Stimulated activated memory B cell treated with anti-CD40 and anti-IgM and Interleukin-4, amounts not matched to agents 10 μg/mL and 1 μg/mL and 100 μg/mL, for 72 hours (primary cell): ENCODE measurements at regions not wholly inside any gene's neighbourhood (a gene's known extent, or its start where the extent isn't known, plus 50 kb on each side); places are given as distances from the start of the nearest gene placed in this dataset.
"Not testable (repeated sequence)": the region's sequence is repeated elsewhere in the genome, so short reads cannot be mapped to it uniquely, and the experiment has no call there.

ENCODE experiments used
- ATAC-seq: fragments of 150-1000 bp; cut with Tn5 transposase; 2 replicates; pipeline ENCODE4 v1.10.0; 2021
- H3K27ac Mint-ChIP-seq: one replicate; pipeline ENCODE4 v1.8.0; 2022; ENCODE audit warnings: mild to moderate bottlenecking, mixed read lengths
- H3K27me3 Mint-ChIP-seq: one replicate; pipeline ENCODE4 v1.8.0; 2022; ENCODE audit warnings: mixed read lengths
- H3K36me3 Mint-ChIP-seq: one replicate; pipeline ENCODE4 v1.8.0; 2022; ENCODE audit warnings: mixed read lengths
- H3K4me1 Mint-ChIP-seq: one replicate; pipeline ENCODE4 v1.8.0; 2022; ENCODE audit warnings: mixed read lengths
- H3K4me3 Mint-ChIP-seq: one replicate; pipeline ENCODE4 v1.8.0; 2022; ENCODE audit warnings: mild to moderate bottlenecking, moderate library complexity, mixed read lengths
- H3K9me3 Mint-ChIP-seq: one replicate; pipeline ENCODE4 v1.8.0; 2022; ENCODE audit warnings: mixed read lengths

DNA sequence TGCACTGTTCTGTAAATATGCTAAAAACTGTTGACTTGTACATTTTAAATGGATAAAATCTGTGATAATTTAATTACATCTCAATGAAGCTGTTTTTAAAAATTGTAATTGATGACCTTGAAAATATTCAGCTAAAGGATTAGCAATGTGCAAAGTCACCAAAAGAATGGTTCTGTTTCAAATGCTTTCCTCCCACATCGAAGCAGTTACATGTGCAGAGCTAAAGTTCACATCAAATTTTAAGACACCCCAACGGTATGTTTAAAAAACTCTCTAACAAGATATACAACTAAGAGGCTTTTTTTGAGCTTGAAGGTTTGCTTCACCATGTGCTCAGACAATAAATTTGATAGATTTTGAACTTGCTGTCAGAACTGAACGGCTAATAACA lies 114.6 kb upstream of the KRAS start:
- Mint-ChIP-seq H3K27ac (peak overlapping the region; percentile 75), H3K4me1 (peaks cover 5% of the 10 kb centered on the region), H3K9me3 (no peaks in the 10 kb centered on the region), H3K27me3 (no peaks in the 10 kb centered on the region), H3K36me3 (no peaks in the 10 kb centered on the region), H3K4me3 (no peak overlapping the region)
- ATAC-seq = no peak

DNA sequence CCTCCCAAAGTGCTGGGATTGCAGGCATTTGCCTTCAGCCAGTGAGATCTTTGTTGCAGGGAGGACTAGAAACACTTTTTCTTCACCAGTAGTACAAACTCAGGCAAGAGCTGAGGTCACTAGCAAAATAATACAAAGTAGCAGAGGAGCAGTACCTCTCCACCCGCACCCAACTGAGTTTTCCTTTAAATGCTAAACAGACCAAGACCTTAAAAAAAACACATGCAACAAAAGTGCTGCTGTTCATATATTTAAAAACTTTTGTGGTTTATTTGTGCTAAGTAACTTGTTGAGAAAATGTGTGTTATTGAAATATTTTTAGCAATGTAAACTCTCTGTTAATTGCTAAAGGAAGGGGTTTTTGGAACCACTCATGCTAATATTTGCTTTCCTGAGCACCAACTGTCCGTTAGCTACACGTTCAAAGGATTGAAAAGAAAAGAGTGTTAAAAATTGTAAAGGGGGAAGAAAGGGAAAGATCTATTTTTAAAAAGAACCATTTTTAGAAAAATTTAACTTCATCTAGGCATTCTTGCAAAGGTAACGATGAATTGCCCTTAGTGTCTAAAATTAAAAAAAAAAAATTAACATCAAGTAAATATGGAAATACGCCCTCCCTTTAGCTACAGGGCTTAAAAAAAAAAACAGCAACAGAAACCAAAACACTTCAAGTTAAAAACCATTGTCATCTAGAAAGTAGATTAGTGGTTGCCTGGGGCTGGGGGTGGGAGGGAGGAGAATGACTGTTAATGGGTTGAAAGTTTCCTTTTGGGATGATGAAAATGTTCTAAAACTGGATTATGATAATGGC lies 114.0 kb upstream of the KRAS start:
- peak overlapping the region; percentile 11 for H3K4me3 Mint-ChIP-seq
- no peaks in the 10 kb centered on the region for H3K9me3 Mint-ChIP-seq
- peak overlapping the region; percentile 75 for H3K27ac Mint-ChIP-seq
- H3K27me3 Mint-ChIP-seq = no peaks in the 10 kb centered on the region
- H3K4me1 Mint-ChIP-seq = peaks cover 5% of the 10 kb centered on the region
- H3K36me3 Mint-ChIP-seq = no peaks in the 10 kb centered on the region
- ATAC-seq = peak; percentile 80

DNA sequence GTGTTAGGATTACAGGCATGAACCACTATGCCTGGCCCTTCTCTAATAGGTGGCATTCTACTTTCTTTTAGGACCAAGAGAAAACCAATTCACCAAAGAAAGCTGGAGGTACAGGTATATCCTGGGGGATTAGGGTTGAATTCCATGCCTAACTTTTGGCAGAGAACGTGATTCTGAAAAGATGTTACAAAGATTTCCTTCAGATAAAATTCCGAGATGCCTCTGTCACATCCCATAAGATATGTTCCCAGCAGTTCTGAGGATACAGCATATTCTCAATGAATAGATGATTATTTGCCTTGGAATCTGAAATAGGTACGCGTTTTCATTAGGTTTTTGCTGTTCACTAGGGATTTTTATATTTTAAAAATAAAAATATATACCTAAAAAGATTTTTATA lies 111.9 kb upstream of the KRAS start:
- no peaks in the 10 kb centered on the region for H3K9me3 Mint-ChIP-seq
- ATAC-seq = no peak
- no peaks in the 10 kb centered on the region for H3K27me3 Mint-ChIP-seq
- H3K36me3 Mint-ChIP-seq = no peaks in the 10 kb centered on the region
- H3K27ac Mint-ChIP-seq = no peak overlapping the region
- no peak overlapping the region for H3K4me3 Mint-ChIP-seq
- H3K4me1 Mint-ChIP-seq = peaks cover 5% of the 10 kb centered on the region

DNA sequence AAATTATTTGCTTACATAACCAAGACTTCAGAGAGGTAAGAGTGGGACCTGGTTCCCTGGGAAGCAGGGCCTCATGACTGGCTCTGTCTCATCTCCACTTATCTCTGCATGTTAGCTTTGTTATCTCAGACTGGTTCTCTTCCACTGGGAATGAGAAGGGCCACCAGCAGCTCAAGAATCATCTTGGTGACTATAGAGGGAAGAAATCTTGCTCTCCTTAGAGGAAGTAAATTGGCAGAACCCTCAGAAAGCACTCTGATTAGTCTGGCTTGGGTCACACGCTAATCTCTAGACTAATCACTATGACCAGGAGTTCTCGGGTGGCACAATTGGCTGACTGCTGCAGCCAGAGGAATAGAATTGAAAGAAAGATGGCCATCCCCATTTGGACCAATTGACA lies 110.8 kb upstream of the KRAS start:
- ATAC-seq = no peak
- Mint-ChIP-seq H3K4me3 (no peak overlapping the region), H3K27ac (no peak overlapping the region), H3K27me3 (no peaks in the 10 kb centered on the region), H3K9me3 (no peaks in the 10 kb centered on the region), H3K4me1 (peaks cover 13% of the 10 kb centered on the region), H3K36me3 (no peaks in the 10 kb centered on the region)

DNA sequence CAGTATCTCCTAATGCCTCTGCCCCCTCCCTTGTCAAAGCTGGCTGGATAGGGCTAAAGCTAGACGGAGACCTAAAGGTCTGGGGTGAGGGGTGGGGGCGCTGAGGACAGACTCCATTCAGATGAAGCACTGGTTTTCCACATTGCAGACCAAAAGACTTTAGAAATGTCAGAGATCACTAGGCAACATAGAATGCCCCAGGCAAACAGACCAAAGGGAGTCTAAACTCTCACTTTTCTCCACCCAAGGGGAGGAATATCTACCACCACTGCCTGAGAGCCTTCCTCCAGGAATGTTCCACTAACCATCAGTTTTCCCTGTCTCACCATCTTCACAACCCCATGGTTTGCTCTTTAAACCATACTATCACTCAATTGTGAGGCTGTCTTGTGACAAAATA lies 106.9 kb upstream of the KRAS start:
- peaks cover 3% of the 10 kb centered on the region for H3K9me3 Mint-ChIP-seq
- H3K4me1 Mint-ChIP-seq = peaks cover 7% of the 10 kb centered on the region
- no peak overlapping the region for H3K27ac Mint-ChIP-seq
- no peak for ATAC-seq
- H3K36me3 Mint-ChIP-seq = no peaks in the 10 kb centered on the region
- H3K27me3 Mint-ChIP-seq = no peaks in the 10 kb centered on the region
- no peak overlapping the region for H3K4me3 Mint-ChIP-seq

DNA sequence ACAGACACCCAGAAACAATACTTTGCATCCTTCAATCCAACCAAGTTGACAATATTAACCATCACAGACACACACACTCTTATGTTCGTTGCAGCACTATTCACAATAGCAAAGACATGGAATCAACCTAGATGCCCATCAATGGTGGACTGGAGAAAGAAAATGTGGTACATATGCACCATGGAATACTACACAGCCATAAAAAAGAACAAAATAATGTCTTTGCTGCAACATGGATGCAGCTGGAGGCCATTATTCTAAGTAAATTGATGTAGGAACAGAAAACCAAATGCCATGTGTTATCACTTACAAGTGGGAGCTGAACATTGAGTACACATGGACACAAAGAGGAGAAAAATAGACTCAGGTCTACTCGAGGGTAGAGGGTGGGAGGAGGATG lies 102.2 kb upstream of the KRAS start:
- H3K4me1 Mint-ChIP-seq = peaks cover 14% of the 10 kb centered on the region
- not testable (repeated sequence) for H3K36me3 Mint-ChIP-seq, H3K27me3 Mint-ChIP-seq, H3K4me3 Mint-ChIP-seq, ATAC-seq, H3K27ac Mint-ChIP-seq, H3K9me3 Mint-ChIP-seq

DNA sequence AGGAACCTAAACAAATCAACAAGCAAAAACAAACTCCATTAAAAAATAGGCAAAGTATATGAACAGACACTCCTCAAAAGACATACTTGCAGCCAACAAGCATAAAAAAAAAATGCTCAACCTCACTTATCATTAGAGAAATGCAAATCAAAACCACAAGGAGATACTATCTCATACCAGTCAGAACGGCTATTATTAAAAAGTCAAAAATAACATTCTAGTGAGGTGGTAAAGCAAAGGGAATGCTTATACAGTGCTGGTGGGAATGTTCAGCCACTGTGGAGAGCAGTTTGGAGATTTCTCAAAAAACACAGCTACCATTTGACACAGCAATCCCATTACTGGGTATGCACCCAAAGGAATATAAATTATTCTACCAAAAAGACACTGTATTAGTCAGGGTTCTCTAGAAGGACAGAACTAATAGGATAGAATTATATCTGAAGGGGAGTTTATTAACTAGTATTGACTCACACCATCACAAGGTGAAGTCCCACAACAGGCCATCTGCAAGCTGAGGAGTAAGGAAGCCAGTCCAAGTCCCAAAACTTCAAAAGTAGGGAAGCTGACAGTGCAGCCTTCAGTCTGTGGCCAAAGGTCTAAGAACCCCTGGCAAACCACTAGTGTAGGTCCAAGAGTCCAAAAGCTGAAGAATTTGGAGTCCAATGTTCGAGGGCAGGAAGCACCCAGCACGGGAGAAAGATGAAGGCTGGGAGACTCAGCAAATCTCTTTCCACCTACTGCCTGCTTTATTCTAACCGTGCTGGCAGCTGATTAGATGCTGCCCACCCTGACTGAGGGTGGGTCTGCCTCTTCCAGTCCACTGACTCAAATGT lies 101.6 kb upstream of the KRAS start:
- no peak overlapping the region for H3K27ac Mint-ChIP-seq

DNA sequence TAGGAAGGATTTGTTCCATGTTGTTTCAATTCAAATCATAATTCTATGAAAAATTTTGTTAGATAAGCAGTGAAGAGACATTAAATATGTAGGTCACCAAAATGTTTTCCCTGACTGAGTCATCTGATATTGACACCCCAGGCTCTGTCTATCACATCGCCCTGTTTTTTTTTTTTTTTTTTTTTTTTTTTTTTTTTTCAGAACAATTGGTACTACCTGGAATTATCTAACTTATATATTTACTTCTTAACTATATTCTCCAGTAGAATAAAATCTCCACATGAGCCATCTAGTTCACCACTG lies 97.8 kb upstream of the KRAS start:
- no peak overlapping the region for H3K27ac Mint-ChIP-seq
- no peak for ATAC-seq

More for the DNA sequence above, 101.6 kb upstream of the KRAS start:
- Mint-ChIP-seq H3K9me3 (peaks cover 3% of the 10 kb centered on the region), H3K36me3 (no peaks in the 10 kb centered on the region), H3K4me1 (peaks cover 12% of the 10 kb centered on the region), H3K27me3 (no peaks in the 10 kb centered on the region), H3K4me3 (no peak overlapping the region)
- ATAC-seq = no peak

DNA sequence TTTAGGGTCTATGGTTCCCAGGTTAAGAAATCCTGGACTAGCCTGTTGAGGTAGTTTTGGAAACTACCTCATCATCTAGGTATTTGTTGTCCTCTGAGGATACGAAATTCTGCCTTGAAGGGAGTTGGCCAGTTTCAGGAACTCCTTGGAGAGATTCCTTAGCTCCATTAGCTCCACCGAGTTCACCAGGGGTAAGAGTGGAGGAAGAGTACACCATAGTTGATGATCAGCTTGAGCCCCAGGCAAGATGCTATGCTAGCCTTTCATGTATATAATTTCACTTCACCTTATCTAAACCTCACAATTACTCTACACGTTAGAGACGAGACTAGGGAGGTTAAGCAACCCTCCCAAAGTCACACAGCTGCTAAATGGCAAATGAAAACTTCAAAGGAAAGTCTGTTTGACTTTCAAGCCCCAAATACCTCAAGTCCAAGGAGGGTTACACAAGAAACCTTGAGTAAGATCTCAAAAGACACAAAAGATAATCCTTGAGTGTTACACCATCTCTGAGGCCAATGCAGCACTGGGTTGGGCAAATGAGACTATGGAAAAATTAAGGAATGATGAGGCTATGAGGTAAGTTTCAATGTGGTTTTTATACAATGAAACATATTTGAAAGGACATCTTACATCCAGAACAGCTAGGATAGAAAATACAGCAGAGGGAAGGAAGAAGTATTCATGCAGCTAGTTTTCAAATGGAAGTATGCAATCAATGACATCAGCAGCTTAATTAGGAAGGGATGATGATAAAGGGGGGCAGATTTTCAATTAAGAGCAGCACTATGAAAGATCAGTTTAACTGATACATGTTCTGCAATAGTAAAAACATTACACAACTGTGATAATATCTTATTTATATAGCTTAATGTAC lies 97.2 kb upstream of the KRAS start:
- Mint-ChIP-seq H3K9me3 (peaks cover 3% of the 10 kb centered on the region), H3K4me1 (peaks cover 7% of the 10 kb centered on the region), H3K36me3 (no peaks in the 10 kb centered on the region), H3K27me3 (no peaks in the 10 kb centered on the region), H3K27ac (no peak overlapping the region), H3K4me3 (no peak overlapping the region)
- ATAC-seq = no peak

More for the DNA sequence above, 97.8 kb upstream of the KRAS start:
- Mint-ChIP-seq H3K36me3 (no peaks in the 10 kb centered on the region), H3K27me3 (no peaks in the 10 kb centered on the region), H3K4me3 (no peak overlapping the region), H3K9me3 (peaks cover 3% of the 10 kb centered on the region), H3K4me1 (peaks cover 7% of the 10 kb centered on the region)

DNA sequence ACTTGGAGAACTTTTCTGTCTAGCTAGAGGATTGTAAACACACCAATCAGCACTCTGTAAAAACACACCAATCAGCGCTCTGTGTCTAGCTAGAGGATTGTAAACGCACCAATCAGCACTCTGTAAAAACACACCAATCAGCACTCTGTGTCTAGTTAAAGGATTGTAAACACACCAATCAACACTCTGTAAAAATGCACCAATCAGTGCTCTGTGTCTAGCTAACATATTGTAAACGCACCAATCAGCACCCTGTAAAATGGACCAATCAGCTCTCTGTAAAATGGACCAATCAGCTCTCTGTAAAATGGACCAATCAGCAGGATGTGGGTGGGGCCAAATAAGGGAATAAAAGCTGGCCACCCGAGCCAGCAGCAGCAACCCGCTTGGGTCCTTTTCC lies 91.1 kb upstream of the KRAS start:
- H3K4me3 Mint-ChIP-seq, H3K4me1 Mint-ChIP-seq, H3K36me3 Mint-ChIP-seq, H3K9me3 Mint-ChIP-seq, H3K27me3 Mint-ChIP-seq, ATAC-seq, H3K27ac Mint-ChIP-seq: not testable (repeated sequence)

DNA sequence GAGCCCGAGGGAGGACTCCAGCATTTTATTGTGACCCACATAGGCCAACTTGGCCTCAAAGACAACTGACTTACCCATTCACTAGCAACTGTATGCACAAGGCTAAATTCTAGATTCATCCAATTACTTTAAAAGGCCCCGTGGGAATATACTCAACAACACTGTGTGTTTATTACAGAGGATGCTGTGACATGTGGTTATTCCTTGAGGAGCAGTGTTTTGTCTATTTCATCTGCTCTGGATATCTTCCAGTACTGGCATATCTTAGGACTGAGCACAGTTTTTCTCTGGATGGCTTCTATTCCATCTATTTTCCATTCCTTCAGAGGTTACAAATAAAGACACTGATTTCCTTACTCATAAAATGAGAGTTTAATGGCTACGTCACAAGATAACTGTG lies 87.2 kb upstream of the KRAS start:
- H3K27me3 Mint-ChIP-seq = no peaks in the 10 kb centered on the region
- H3K4me1 Mint-ChIP-seq = peaks cover 8% of the 10 kb centered on the region
- peaks cover 2% of the 10 kb centered on the region for H3K9me3 Mint-ChIP-seq
- H3K4me3 Mint-ChIP-seq = no peak overlapping the region
- no peaks in the 10 kb centered on the region for H3K36me3 Mint-ChIP-seq
- no peak overlapping the region for H3K27ac Mint-ChIP-seq
- ATAC-seq = no peak

DNA sequence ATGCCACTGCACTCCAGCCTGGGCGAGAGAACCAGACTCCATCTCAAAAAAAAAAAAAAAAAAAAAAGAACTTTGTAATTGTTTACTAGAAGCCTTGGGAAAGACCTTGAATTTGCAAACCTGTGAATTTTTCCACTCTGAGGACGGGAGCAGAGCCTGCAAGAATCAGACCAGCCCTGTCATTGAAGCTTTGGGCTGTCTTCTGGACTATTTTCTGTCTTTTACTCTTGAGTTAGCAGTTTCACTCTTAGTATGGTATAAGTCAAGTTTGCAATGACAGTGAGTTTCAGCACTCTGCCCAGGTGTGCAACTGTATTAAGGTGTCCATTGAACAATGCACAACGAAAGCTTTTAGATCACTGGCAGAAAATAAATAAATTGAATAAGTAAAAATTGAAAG lies 81.4 kb upstream of the KRAS start:
- H3K9me3 Mint-ChIP-seq = no peaks in the 10 kb centered on the region
- H3K36me3 Mint-ChIP-seq = no peaks in the 10 kb centered on the region
- no peak overlapping the region for H3K4me3 Mint-ChIP-seq
- peaks cover 13% of the 10 kb centered on the region for H3K4me1 Mint-ChIP-seq
- no peak overlapping the region for H3K27ac Mint-ChIP-seq
- peak; percentile 57 for ATAC-seq
- no peaks in the 10 kb centered on the region for H3K27me3 Mint-ChIP-seq

DNA sequence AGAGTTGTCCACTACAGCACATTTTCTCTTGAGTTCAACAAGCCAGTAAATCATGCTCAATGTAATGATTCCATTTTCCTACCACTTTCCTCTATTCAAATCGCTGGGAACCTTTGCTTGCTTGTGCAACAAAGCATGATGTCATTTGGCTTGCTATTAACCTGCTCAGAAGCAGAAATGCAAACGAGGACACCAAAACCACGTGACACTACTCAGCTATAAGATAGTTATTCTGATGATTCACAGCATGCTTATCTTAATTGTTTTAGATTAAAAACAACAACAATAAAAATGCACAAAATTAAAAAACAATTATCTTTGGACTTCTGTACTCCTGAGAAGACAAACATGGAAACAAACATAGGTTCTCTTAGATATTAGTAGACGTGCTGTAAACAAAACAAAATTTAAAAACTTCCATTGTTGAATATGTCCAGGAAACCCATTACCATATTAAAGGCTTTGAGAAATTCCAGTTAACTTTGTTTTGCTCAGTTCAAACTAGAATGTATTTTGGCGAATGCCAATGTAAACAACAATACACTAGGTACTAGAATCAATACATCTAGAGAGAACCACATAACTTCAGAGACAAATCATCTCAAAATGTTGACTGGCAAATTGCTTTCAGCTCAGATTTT lies 77.5 kb upstream of the KRAS start:
- Mint-ChIP-seq H3K9me3 (no peaks in the 10 kb centered on the region), H3K36me3 (no peaks in the 10 kb centered on the region), H3K27me3 (no peaks in the 10 kb centered on the region), H3K4me1 (peaks cover 13% of the 10 kb centered on the region), H3K4me3 (no peak overlapping the region), H3K27ac (no peak overlapping the region)
- no peak for ATAC-seq

DNA sequence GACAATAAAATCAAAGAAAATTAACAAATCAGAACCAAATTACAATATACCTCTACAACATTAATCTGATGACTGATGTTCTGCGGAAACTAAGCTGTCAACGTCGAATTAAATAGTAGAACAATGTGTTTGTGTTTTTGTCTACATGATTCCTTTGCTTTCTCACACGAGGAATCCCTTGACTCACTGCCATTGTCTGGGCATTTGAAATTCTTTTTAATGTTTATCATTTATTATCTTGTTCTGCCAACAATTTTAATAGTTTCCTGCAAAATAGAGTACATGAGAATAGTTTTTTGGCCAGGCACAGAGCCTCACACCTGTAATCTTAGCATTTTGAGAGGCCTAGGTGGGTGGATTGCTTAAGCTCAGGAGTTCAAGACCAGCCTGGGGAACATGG lies 76.6 kb upstream of the KRAS start:
- H3K9me3 Mint-ChIP-seq = no peaks in the 10 kb centered on the region
- no peaks in the 10 kb centered on the region for H3K36me3 Mint-ChIP-seq
- no peak for ATAC-seq
- H3K4me1 Mint-ChIP-seq = peaks cover 19% of the 10 kb centered on the region
- no peaks in the 10 kb centered on the region for H3K27me3 Mint-ChIP-seq
- H3K4me3 Mint-ChIP-seq = no peak overlapping the region
- H3K27ac Mint-ChIP-seq = no peak overlapping the region

DNA sequence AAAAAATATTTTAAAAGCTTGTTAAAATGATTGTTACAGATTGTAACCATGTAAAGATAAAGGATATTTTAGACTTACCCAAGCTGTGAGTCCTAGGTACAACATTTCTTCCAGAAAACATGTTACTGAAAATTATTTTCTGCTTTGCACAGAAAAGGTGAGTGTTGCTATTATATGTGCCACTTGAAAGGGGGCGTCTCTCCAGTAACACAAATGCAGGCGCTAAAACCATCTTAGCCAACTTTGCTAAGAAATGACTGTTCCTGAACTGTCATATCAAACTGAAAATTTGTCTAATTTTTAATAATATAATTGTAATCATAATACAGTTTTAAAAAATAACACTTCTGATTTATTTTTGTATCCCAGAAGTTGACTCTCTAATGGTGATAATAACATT lies 75.6 kb upstream of the KRAS start:
- no peak overlapping the region for H3K27ac Mint-ChIP-seq
- H3K27me3 Mint-ChIP-seq = no peaks in the 10 kb centered on the region
- ATAC-seq = no peak
- H3K9me3 Mint-ChIP-seq = no peaks in the 10 kb centered on the region
- H3K36me3 Mint-ChIP-seq = no peaks in the 10 kb centered on the region
- H3K4me1 Mint-ChIP-seq = peaks cover 29% of the 10 kb centered on the region
- H3K4me3 Mint-ChIP-seq = no peak overlapping the region
